Right atrium auricular region (tissue), 2 donors: ENCODE measurements at regions not wholly inside any gene's neighbourhood (a gene's known extent, or its start where the extent isn't known, plus 50 kb on each side); places are given as distances from the start of the nearest gene placed in this dataset.

ENCODE experiments used
- DNase-seq: peaks from one replicate; pipeline ENCODE4 v3.0.0-alpha.2; 2019; ENCODE audit warnings: low spot score
- H3K27ac ChIP-seq, 2 donors: fragments of 200-600 bp; sonication (generic); 1 replicate in 1 of 2; 2 replicates in 1 of 2; pipeline ENCODE4 v1.5.1; 2016 to 2019
- H3K27me3 ChIP-seq, 2 donors: fragments of 200-600 bp; sonication (generic); one replicate each; pipeline versions ENCODE4 v1.5.1 to v1.6.0; 2017 to 2019
- H3K36me3 ChIP-seq: fragments of 200-600 bp; sonication (generic); one replicate; pipeline ENCODE4 v1.5.1; 2016
- H3K4me1 ChIP-seq, 2 donors: fragments of 200-600 bp; sonication (generic); one replicate each; pipeline versions ENCODE4 v1.5.1 to v1.6.0; 2017 to 2019
- H3K4me3 ChIP-seq, 2 donors: fragments of 200-600 bp; sonication (generic); 1 replicate in 1 of 2; 2 replicates in 1 of 2; pipeline ENCODE4 v1.5.1; 2017 to 2019; ENCODE audit warnings: mild to moderate bottlenecking in 1 of 2, moderate library complexity in 1 of 2
- H3K9me3 ChIP-seq, 2 donors: fragments of 200-600 bp; sonication (generic); one replicate each; pipeline ENCODE4 v1.5.1; 2019
- CTCF ChIP-seq, 2 donors: fragments of 200-600 bp; sonication (generic); IDR thresholded peaks; one replicate each; pipeline ENCODE4 v1.5.1; 2019; ENCODE audit warnings: antibody characterized with exemption in 2 of 2

GRCh38 chr15:77553257-77553656 is 79.5 kb downstream of the LINGO1 start:
- H3K9me3 ChIP-seq, result no peaks in the 10 kb centered on the region
- no peak for TF ChIP-seq CTCF (IDR thresholded peaks at IDR 0.05)
- H3K36me3 ChIP-seq, result no peaks in the 10 kb centered on the region
- no peak overlapping the region for H3K27ac ChIP-seq
- no peaks in the 10 kb centered on the region for H3K4me1 ChIP-seq
- H3K27me3 ChIP-seq, result no peaks in the 10 kb centered on the region
- H3K4me3 ChIP-seq, result no peak overlapping the region
- DNase-seq, result no peak

GRCh38 chr15:77552066-77552465 is 80.6 kb downstream of the LINGO1 start:
- Histone ChIP-seq H3K4me3 (no peak overlapping the region), H3K27ac (no peak overlapping the region), H3K27me3 (no peaks in the 10 kb centered on the region), H3K36me3 (no peaks in the 10 kb centered on the region), H3K4me1 (no peaks in the 10 kb centered on the region), H3K9me3 (no peaks in the 10 kb centered on the region)
- no peak for TF ChIP-seq CTCF (IDR thresholded peaks at IDR 0.05)
- DNase-seq, result no peak

DNA sequence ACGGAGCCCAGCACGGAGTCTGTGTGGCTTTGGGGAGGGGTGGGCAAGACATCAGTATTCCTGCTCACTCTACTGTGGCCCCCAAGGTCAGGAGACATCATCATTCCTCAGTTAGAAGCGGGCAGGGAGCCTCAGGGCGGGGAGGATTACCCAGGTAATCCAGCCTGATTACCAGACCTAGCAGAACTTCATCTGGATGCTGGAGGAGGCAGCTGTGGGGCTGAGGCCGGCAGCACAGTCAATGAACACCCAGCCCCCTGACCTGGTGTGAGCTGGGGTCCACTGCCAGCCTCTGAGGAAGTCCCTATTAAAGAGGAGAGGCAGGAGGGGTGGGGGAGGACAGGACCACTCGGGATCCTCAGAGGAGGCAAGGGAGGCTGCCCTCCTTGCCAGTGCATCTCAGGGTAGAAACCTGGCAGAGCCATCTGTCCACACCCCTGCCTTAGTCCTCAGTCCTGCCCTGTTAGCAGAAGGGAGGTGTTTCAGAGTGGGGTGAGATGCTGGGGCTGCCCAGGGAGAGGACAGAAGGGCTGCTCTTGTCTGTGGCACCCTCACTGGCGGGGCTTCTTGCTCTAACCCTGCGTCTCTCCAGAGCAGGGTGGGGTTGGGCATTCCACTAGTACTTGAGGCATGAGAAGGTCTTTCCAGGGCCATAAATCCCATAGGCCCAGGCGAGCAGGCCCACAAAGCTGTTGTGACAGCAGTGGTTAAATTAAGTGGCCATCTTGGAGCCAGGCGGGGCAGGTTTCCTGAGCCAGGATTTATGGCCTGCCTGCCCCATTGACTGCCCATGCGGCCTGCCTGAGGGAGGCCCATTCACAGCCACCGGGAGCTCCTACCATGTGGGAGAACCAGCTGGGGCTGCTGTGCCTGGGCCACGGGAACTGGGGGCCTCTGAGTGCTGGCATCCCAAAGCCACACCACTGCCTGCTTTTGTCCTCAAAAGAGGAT is 82.1 kb downstream of the LINGO1 start:
- H3K9me3 ChIP-seq, result no peaks in the 10 kb centered on the region
- no peak overlapping the region for H3K27ac ChIP-seq
- H3K27me3 ChIP-seq, result no peaks in the 10 kb centered on the region
- DNase-seq, result no peak
- H3K4me1 ChIP-seq, result peaks cover 0 to 10% of the 10 kb centered on the region in 2 donors
- no peak for TF ChIP-seq CTCF (IDR thresholded peaks at IDR 0.05)
- H3K36me3 ChIP-seq, result no peaks in the 10 kb centered on the region
- no peak overlapping the region for H3K4me3 ChIP-seq

- Histone ChIP-seq H3K4me3 (no peak overlapping the region), H3K27ac (no peak overlapping the region), H3K36me3 (no peaks in the 10 kb centered on the region), H3K27me3 (no peaks in the 10 kb centered on the region), H3K9me3 (no peaks in the 10 kb centered on the region), H3K4me1 (peaks cover 0 to 11% of the 10 kb centered on the region in 2 donors)
- TF ChIP-seq CTCF (IDR thresholded peaks at IDR 0.05), result no peak
- no peak for DNase-seq
These were observed 83.0 kb downstream of the LINGO1 start for GRCh38 chr15:77549576-77550288.

DNA sequence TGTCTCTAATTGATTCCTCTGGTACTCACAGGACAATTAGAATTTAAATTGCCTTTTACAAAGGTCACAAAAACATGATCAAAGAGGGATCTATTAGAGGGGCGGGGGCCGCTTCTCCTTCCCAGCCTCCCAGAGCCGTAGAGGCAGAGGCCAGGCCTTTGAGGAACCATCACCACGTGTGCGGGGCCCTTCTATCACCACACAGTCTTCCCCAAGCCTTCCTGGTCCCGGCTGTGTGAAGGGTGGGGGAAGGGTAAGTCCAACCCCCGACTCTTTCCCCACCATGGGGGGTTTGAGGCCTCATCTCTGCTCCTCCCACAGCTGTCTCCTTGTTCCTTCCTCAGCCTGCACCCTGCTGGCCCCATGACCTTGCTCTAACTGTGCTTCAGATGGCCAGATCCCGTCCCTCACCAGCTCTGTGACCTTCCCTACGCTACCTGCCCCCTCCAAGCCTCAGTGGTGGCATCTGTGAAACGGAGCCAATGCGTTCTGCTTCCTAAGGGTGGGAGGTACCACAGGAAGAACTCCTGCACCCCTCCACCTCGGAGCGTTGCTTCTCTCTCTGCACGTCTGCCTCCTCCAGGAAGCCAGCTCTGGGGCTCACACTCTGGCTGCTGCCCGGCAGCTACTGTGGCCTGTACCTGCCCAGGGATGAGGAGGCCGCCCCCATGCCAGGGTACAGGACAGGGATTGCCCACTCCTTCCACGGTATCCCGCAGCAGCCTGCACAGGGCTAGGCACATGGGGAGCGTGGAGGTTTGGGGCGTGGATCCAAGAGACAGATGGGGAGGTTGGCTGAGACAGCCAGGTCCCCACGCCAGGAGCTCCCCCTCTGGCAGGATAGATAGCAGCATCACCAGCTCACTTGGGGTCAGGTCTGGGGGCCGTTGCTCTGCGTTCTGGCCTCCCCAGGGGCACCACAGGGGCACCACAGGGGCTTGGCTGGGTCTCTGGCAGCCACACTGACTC is 83.8 kb downstream of the LINGO1 start:
- Histone ChIP-seq H3K4me1 (peaks cover 0 to 12% of the 10 kb centered on the region in 2 donors), H3K27ac (no peak overlapping the region), H3K36me3 (no peaks in the 10 kb centered on the region), H3K9me3 (no peaks in the 10 kb centered on the region), H3K27me3 (no peaks in the 10 kb centered on the region), H3K4me3 (no peak overlapping the region)
- DNase-seq, result no peak
- no peak for TF ChIP-seq CTCF (IDR thresholded peaks at IDR 0.05)
